HEK293 (cell line): ENCODE measurements at regions not wholly inside any gene's neighbourhood (a gene's known extent, or its start where the extent isn't known, plus 50 kb on each side); places are given as distances from the start of the nearest gene placed in this dataset.

Experiments
- CTCF ChIA-PET: fragments of 350-600 bp; formaldehyde crosslinking; extraction: SDS; loops from one replicate; lab custom pipeline; 2021; ENCODE audit warnings: antibody characterized with exemption; lab: Yijun Ruan, JAX
- POLR2A ChIA-PET: fragments of 300-600 bp; formaldehyde crosslinking; extraction: SDS; loops from one replicate; lab custom pipeline; 2020; ENCODE audit warnings: antibody characterized with exemption, inconsistent platforms; lab: Yijun Ruan, JAX
- H3K27ac ChIP-seq: fragments of 200-500 bp; sonication (Bioruptor generic); 2 replicates; pipeline ENCODE4 v1.5.1; 2014; ENCODE audit warnings: low read depth, low read length, control low read depth, inconsistent platforms; ENCODE audit errors: extremely low read depth
- H3K36me3 ChIP-seq, 2 experiments: fragments of 200-500 bp in 1 of 2; sonication (Bioruptor generic) in 1 of 2; 1 replicate in 1 of 2; 2 replicates in 1 of 2; pipeline ENCODE4 v1.5.1; 2014 to 2017; ENCODE audit warnings: inconsistent platforms in 2 of 2, low read length in 2 of 2; ENCODE audit not compliant: control insufficient read depth in 2 of 2, insufficient read depth in 1 of 2
- H3K4me1 ChIP-seq: fragments of 200-500 bp; sonication (Bioruptor generic); 2 replicates; pipeline ENCODE4 v1.5.1; 2014; ENCODE audit warnings: mild to moderate bottlenecking, low read length, inconsistent platforms; ENCODE audit not compliant: control insufficient read depth, insufficient read depth
- H3K4me3 ChIP-seq: 2 replicates; pipeline ENCODE4 v1.5.1; 2011; ENCODE audit warnings: low read depth, mild to moderate bottlenecking, control low read depth, low read length, moderate library complexity
- H3K9me3 ChIP-seq: fragments of 200-500 bp; sonication (Bioruptor generic); 2 replicates; pipeline ENCODE4 v1.5.1; 2014; ENCODE audit warnings: low read depth, low read length, inconsistent platforms; ENCODE audit not compliant: control insufficient read depth, insufficient read depth
- KLF7 ChIP-seq: fragments of 450-650 bp; formaldehyde crosslinking; IDR thresholded peaks from 2 replicates; pipeline ENCODE4 v1.5.1; 2016; ENCODE audit warnings: missing biosample characterization, missing genetic modification characterization, borderline replicate concordance
- OSR2 ChIP-seq: fragments of 450-650 bp; formaldehyde crosslinking; IDR thresholded peaks from 2 replicates; pipeline ENCODE4 v1.5.1; 2016; ENCODE audit warnings: missing biosample characterization, missing genetic modification characterization
- PRDM1 ChIP-seq: fragments of 450-650 bp; formaldehyde crosslinking; IDR thresholded peaks from 2 replicates; pipeline ENCODE4; 2016; ENCODE audit warnings: missing biosample characterization, missing genetic modification characterization
- ZBTB1 ChIP-seq: fragments of 450-650 bp; formaldehyde crosslinking; IDR thresholded peaks from 2 replicates; pipeline ENCODE4 v1.5.1; 2016; ENCODE audit warnings: missing biosample characterization, missing genetic modification characterization
- ZBTB17 ChIP-seq: fragments of 450-650 bp; formaldehyde crosslinking; IDR thresholded peaks from 2 replicates; pipeline ENCODE4 v1.5.1; 2016; ENCODE audit warnings: missing biosample characterization, missing genetic modification characterization
- ZFHX2 ChIP-seq: fragments of 450-650 bp; formaldehyde crosslinking; conservative IDR thresholded peaks from 2 replicates; pipeline ENCODE4 v1.5.1; 2016; ENCODE audit warnings: missing biosample characterization, missing genetic modification characterization
- ZNF121 ChIP-seq: fragments of 450-650 bp; formaldehyde crosslinking; IDR thresholded peaks from 2 replicates; pipeline ENCODE4 v1.5.1; 2016; ENCODE audit warnings: missing biosample characterization, missing genetic modification characterization
- ZNF221 ChIP-seq: fragments of 450-650 bp; formaldehyde crosslinking; IDR thresholded peaks from 2 replicates; pipeline ENCODE4 v1.5.1; 2017; ENCODE audit warnings: missing biosample characterization, missing genetic modification characterization, borderline replicate concordance
- ZNF223 ChIP-seq: fragments of 450-650 bp; formaldehyde crosslinking; IDR thresholded peaks from 2 replicates; pipeline ENCODE4 v1.5.1; 2016; ENCODE audit warnings: missing biosample characterization, missing genetic modification characterization
- ZNF335 ChIP-seq: fragments of 450-650 bp; formaldehyde crosslinking; conservative IDR thresholded peaks from 2 replicates; pipeline ENCODE4 v1.5.1; 2016; ENCODE audit warnings: missing biosample characterization, missing genetic modification characterization
- ZNF48 ChIP-seq: fragments of 450-650 bp; formaldehyde crosslinking; IDR thresholded peaks from 2 replicates; pipeline ENCODE4 v1.5.1; 2016; ENCODE audit warnings: missing biosample characterization, missing genetic modification characterization
- ZNF555 ChIP-seq: fragments of 450-650 bp; formaldehyde crosslinking; conservative IDR thresholded peaks from 2 replicates; pipeline ENCODE4 v1.5.1; 2017; ENCODE audit warnings: missing biosample characterization, mild to moderate bottlenecking, missing genetic modification characterization, inconsistent platforms
- ZNF747 ChIP-seq: fragments of 450-650 bp; formaldehyde crosslinking; IDR thresholded peaks from 2 replicates; pipeline ENCODE4 v1.5.1; 2016; ENCODE audit warnings: missing biosample characterization, missing genetic modification characterization
- ZNF837 ChIP-seq: fragments of 450-650 bp; formaldehyde crosslinking; IDR thresholded peaks from 2 replicates; pipeline ENCODE4 v1.5.1; 2016; ENCODE audit warnings: missing biosample characterization, missing genetic modification characterization
- ZNF843 ChIP-seq: fragments of 450-650 bp; formaldehyde crosslinking; IDR thresholded peaks from 2 replicates; pipeline ENCODE4 v1.5.1; 2016; ENCODE audit warnings: missing biosample characterization, missing genetic modification characterization
- ZSCAN16 ChIP-seq: fragments of 450-650 bp; formaldehyde crosslinking; IDR thresholded peaks from 2 replicates; pipeline ENCODE4 v1.5.1; 2016; ENCODE audit warnings: missing biosample characterization, missing genetic modification characterization
- TF ChIP-seq, protein P1 (sequence below): fragments of 450-650 bp; formaldehyde crosslinking; IDR thresholded peaks from 2 replicates; pipeline ENCODE4 v1.5.1; 2016; ENCODE audit warnings: missing biosample characterization, missing genetic modification characterization, borderline replicate concordance
- TF ChIP-seq, protein P2 (sequence below): fragments of 450-650 bp; formaldehyde crosslinking; IDR thresholded peaks from 2 replicates; pipeline ENCODE4 v1.5.1; 2016; ENCODE audit warnings: missing biosample characterization, missing genetic modification characterization
- TF ChIP-seq, protein P3 (sequence below): fragments of 450-650 bp; formaldehyde crosslinking; IDR thresholded peaks from 2 replicates; pipeline ENCODE4 v1.5.1; 2016; ENCODE audit warnings: missing biosample characterization, missing genetic modification characterization
- TF ChIP-seq, protein P4 (sequence below): fragments of 450-650 bp; formaldehyde crosslinking; IDR thresholded peaks from 2 replicates; pipeline ENCODE4 v1.5.1; 2016; ENCODE audit warnings: missing biosample characterization, missing genetic modification characterization

DNA sequence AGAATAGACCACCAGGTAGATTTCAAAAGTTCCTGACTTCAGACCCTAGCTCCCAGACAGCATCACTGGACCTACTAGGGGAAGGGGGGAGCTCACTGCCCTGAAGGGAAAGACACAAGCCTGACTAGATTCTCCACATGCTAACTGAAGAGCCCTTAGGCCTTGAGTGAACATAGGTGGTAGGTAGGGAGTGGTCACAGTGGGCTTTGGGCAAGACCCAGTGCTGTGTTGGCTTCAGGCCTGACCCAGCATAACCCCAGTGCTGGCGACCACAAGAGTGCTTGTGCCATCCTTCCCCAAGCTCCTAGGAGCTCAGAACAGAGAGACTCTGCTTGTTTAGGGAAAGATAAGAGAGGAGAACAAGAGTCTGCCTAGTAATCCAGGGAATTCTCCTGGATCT, 51.1 kb upstream of the ACADM start (continued):
- TF ChIP-seq, protein P1, sequence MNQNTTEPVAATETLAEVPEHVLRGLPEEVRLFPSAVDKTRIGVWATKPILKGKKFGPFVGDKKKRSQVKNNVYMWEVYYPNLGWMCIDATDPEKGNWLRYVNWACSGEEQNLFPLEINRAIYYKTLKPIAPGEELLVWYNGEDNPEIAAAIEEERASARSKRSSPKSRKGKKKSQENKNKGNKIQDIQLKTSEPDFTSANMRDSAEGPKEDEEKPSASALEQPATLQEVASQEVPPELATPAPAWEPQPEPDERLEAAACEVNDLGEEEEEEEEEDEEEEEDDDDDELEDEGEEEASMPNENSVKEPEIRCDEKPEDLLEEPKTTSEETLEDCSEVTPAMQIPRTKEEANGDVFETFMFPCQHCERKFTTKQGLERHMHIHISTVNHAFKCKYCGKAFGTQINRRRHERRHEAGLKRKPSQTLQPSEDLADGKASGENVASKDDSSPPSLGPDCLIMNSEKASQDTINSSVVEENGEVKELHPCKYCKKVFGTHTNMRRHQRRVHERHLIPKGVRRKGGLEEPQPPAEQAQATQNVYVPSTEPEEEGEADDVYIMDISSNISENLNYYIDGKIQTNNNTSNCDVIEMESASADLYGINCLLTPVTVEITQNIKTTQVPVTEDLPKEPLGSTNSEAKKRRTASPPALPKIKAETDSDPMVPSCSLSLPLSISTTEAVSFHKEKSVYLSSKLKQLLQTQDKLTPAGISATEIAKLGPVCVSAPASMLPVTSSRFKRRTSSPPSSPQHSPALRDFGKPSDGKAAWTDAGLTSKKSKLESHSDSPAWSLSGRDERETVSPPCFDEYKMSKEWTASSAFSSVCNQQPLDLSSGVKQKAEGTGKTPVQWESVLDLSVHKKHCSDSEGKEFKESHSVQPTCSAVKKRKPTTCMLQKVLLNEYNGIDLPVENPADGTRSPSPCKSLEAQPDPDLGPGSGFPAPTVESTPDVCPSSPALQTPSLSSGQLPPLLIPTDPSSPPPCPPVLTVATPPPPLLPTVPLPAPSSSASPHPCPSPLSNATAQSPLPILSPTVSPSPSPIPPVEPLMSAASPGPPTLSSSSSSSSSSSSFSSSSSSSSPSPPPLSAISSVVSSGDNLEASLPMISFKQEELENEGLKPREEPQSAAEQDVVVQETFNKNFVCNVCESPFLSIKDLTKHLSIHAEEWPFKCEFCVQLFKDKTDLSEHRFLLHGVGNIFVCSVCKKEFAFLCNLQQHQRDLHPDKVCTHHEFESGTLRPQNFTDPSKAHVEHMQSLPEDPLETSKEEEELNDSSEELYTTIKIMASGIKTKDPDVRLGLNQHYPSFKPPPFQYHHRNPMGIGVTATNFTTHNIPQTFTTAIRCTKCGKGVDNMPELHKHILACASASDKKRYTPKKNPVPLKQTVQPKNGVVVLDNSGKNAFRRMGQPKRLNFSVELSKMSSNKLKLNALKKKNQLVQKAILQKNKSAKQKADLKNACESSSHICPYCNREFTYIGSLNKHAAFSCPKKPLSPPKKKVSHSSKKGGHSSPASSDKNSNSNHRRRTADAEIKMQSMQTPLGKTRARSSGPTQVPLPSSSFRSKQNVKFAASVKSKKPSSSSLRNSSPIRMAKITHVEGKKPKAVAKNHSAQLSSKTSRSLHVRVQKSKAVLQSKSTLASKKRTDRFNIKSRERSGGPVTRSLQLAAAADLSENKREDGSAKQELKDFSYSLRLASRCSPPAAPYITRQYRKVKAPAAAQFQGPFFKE (tag by site-specific recombination), result no peak

DNA sequence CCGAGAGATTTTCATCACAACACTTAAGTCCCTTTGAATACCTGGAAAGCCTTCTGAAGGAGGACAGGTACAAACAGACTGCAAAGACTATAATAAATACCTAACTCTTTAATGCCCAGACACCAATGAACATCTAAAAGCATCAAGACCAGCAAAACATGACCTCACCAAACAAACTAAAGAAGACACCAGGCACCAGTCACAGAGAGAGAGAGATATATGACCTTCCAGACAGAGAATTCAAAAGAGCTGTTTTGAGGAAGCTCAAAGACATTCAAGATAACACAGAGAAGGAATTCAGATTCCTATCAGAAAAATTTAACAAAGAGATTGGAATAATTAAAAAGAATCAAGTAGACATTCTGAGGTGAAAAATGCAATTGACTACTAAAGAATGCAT, 50.6 kb upstream of the ACADM start:
- CTCF ChIA-PET, result no interaction called here
- H3K4me3 ChIP-seq, result no peak overlapping the region
- H3K4me1 ChIP-seq, result no peaks in the 10 kb centered on the region
- no peak overlapping the region for H3K27ac ChIP-seq
- H3K9me3 ChIP-seq, result no peaks in the 10 kb centered on the region
- POLR2A ChIA-PET, result no interaction called here
- no peaks in the 10 kb centered on the region for H3K36me3 ChIP-seq
- TF ChIP-seq, protein P2, sequence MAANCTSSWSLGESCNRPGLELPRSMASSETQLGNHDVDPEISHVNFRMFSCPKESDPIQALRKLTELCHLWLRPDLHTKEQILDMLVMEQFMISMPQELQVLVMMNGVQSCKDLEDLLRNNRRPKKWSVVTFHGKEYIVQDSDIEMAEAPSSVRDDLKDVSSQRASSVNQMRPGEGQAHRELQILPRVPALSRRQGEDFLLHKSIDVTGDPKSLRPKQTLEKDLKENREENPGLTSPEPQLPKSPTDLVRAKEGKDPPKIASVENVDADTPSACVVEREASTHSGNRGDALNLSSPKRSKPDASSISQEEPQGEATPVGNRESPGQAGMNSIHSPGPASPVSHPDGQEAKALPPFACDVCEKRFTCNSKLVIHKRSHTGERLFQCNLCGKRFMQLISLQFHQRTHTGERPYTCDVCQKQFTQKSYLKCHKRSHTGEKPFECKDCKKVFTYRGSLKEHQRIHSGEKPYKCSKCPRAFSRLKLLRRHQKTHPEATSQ (tag by site-specific recombination), result no peak
- no peak for TF ChIP-seq ZSCAN16 (tag by site-specific recombination)
- no peak for TF ChIP-seq KLF7 (tag by site-specific recombination)
- no peak for TF ChIP-seq ZNF747 (tag by site-specific recombination)
- TF ChIP-seq ZNF837, result no peak
- no peak for TF ChIP-seq ZNF121 (tag by site-specific recombination)
- no peak for TF ChIP-seq PRDM1
- TF ChIP-seq ZBTB17 (tag by site-specific recombination), result no peak
- TF ChIP-seq ZNF335, result no peak
- no peak for TF ChIP-seq ZNF48 (tag by site-specific recombination)
- TF ChIP-seq, protein P3, sequence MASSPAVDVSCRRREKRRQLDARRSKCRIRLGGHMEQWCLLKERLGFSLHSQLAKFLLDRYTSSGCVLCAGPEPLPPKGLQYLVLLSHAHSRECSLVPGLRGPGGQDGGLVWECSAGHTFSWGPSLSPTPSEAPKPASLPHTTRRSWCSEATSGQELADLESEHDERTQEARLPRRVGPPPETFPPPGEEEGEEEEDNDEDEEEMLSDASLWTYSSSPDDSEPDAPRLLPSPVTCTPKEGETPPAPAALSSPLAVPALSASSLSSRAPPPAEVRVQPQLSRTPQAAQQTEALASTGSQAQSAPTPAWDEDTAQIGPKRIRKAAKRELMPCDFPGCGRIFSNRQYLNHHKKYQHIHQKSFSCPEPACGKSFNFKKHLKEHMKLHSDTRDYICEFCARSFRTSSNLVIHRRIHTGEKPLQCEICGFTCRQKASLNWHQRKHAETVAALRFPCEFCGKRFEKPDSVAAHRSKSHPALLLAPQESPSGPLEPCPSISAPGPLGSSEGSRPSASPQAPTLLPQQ (tag by site-specific recombination), result no peak
- TF ChIP-seq ZNF223 (tag by site-specific recombination), result no peak
- no peak for TF ChIP-seq OSR2 (tag by site-specific recombination)
- no peak for TF ChIP-seq ZNF221 (tag by site-specific recombination)
- TF ChIP-seq, protein P4, sequence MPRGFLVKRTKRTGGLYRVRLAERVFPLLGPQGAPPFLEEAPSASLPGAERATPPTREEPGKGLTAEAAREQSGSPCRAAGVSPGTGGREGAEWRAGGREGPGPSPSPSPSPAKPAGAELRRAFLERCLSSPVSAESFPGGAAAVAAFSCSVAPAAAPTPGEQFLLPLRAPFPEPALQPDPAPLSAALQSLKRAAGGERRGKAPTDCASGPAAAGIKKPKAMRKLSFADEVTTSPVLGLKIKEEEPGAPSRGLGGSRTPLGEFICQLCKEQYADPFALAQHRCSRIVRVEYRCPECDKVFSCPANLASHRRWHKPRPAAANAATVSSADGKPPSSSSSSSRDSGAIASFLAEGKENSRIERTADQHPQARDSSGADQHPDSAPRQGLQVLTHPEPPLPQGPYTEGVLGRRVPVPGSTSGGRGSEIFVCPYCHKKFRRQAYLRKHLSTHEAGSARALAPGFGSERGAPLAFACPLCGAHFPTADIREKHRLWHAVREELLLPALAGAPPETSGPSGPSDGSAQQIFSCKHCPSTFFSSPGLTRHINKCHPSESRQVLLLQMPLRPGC (tag by site-specific recombination), result no peak
- TF ChIP-seq ZBTB1 (tag by site-specific recombination), result no peak
- TF ChIP-seq ZNF843 (tag by site-specific recombination), result no peak
- no peak for TF ChIP-seq ZNF555 (tag by site-specific recombination)
- TF ChIP-seq ZFHX2, result no peak
